Endothelial cell of umbilical vein (primary cell): ENCODE measurements at regions not wholly inside any gene's neighbourhood (a gene's known extent, or its start where the extent isn't known, plus 50 kb on each side); places are given as distances from the start of the nearest gene placed in this dataset.

Experiments used
- BruUV-seq: library from RNA; stranded (reverse); fragments of 400-500 nt; replicated peaks from 2 replicates; lab custom pipeline; 2021; lab: Mats Ljungman, UMichigan
- CTCF ChIA-PET: fragments of 300-600, 350-600 bp; sonication (Branson Sonifier 250); formaldehyde crosslinking; loops from one replicate; lab custom pipeline; 2021; ENCODE audit warnings: antibody characterized with exemption, inconsistent platforms; lab: Charles Lee
- POLR2A ChIA-PET: fragments of 300-600, 350-600 bp; sonication (Branson Sonifier 250); formaldehyde crosslinking; loops from one replicate; lab custom pipeline; 2021; ENCODE audit warnings: antibody characterized with exemption, inconsistent platforms; lab: Charles Lee
- DNase-seq: peaks from one replicate; pipeline ENCODE4 v3.0.0-alpha.2; 2011; ENCODE audit warnings: low read depth, low spot score
- FAIRE-seq: peaks from 2 replicates; lab custom pipeline; 2011; peaks lifted over from hg19 to GRCh38; lab: Jason Lieb, UNC
- H2AFZ ChIP-seq: 2 replicates; pipeline ENCODE4 v1.6.0; 2012; ENCODE audit warnings: low read depth, low read length, control low read depth, inconsistent platforms
- H3K27ac ChIP-seq: 2 replicates; pipeline ENCODE4 v1.5.1; 2011; ENCODE audit warnings: low read depth, mild to moderate bottlenecking, control low read depth, low read length, moderate library complexity; ENCODE audit not compliant: insufficient read depth
- H3K27me3 ChIP-seq, 2 experiments: 2 replicates each; pipeline versions ENCODE4 v1.6.0 to v1.6.1; 2011; ENCODE audit warnings: low read length in 2 of 2, mixed read lengths in 1 of 2; ENCODE audit not compliant: control insufficient read depth in 2 of 2, insufficient read depth in 2 of 2
- H3K36me3 ChIP-seq, 2 experiments: 2 replicates in 1 of 2; 3 replicates in 1 of 2; pipeline ENCODE4 v1.5.1; 2011; ENCODE audit warnings: low read length in 2 of 2, mild to moderate bottlenecking in 1 of 2, moderate library complexity in 1 of 2; ENCODE audit not compliant: control insufficient read depth in 2 of 2, insufficient read depth in 2 of 2; ENCODE audit errors: extremely low read depth in 1 of 2
- H3K4me1 ChIP-seq: 3 replicates; pipeline ENCODE4 v1.5.1; 2011; ENCODE audit warnings: mild to moderate bottlenecking, low read length; ENCODE audit not compliant: control insufficient read depth, insufficient read depth; ENCODE audit errors: extremely low read depth
- H3K4me2 ChIP-seq: 2 replicates; pipeline ENCODE4 v1.6.1; 2011; ENCODE audit warnings: low read length, control low read depth, mixed read lengths; ENCODE audit not compliant: insufficient read depth
- H3K4me3 ChIP-seq, 3 experiments: fragments of 200-600 bp in 1 of 3; sonication (generic), shearing (Covaris generic) in 1 of 3; replicated peaks in 1 of 3; 2 replicates each; pipeline ENCODE4 v1.5.1; 2011 to 2016; ENCODE audit warnings: control low read depth in 3 of 3, low read length in 3 of 3, mild to moderate bottlenecking in 2 of 3, inconsistent platforms in 1 of 3, low read depth in 1 of 3, moderate library complexity in 1 of 3; ENCODE audit not compliant: insufficient read depth in 1 of 3
- H3K79me2 ChIP-seq: 2 replicates; pipeline ENCODE4 v1.6.0; 2012; ENCODE audit warnings: low read length, inconsistent platforms; ENCODE audit not compliant: control insufficient read depth, insufficient read depth
- H3K9ac ChIP-seq: replicated peaks from 2 replicates; pipeline ENCODE3; 2011; ENCODE audit warnings: low read length, control low read depth; ENCODE audit not compliant: insufficient read depth; ENCODE audit errors: extremely low read depth
- H3K9me1 ChIP-seq: replicated peaks from 3 replicates; pipeline ENCODE4 v1.6.0; 2011; ENCODE audit warnings: mild to moderate bottlenecking, low read length; ENCODE audit not compliant: control insufficient read depth, insufficient read depth; ENCODE audit errors: extremely low read depth
- H3K9me3 ChIP-seq: replicated peaks from 2 replicates; pipeline ENCODE4 v1.5.1; 2012; ENCODE audit warnings: low read length, inconsistent platforms; ENCODE audit not compliant: control insufficient read depth, insufficient read depth
- H4K20me1 ChIP-seq: replicated peaks from 2 replicates; pipeline ENCODE3; 2011; ENCODE audit warnings: mild to moderate bottlenecking, low read length; ENCODE audit not compliant: control insufficient read depth, insufficient read depth; ENCODE audit errors: extremely low read depth
- EZH2 ChIP-seq: IDR thresholded peaks from 2 replicates; pipeline ENCODE4 v1.6.1; 2012; ENCODE audit warnings: borderline replicate concordance, low read depth, mild to moderate bottlenecking, moderate library complexity, low read length, inconsistent platforms; ENCODE audit not compliant: severe bottlenecking
- GATA2 ChIP-seq: IDR thresholded peaks from 2 replicates; pipeline ENCODE4 v1.7.0; 2011; ENCODE audit warnings: low read depth, mild to moderate bottlenecking, moderate library complexity, mixed read lengths, low read length; ENCODE audit not compliant: insufficient read length, insufficient read depth
- JUN ChIP-seq: IDR thresholded peaks from 2 replicates; pipeline ENCODE4 v1.6.1; 2011; ENCODE audit warnings: borderline replicate concordance, low read depth; ENCODE audit not compliant: insufficient read length, insufficient read depth
- POLR2A ChIP-seq: IDR thresholded peaks from 2 replicates; pipeline ENCODE4 v1.6.1; 2012; ENCODE audit warnings: low read depth, mild to moderate bottlenecking, control low read depth, low read length
- POLR2AphosphoS5 ChIP-seq: IDR thresholded peaks from 2 replicates; pipeline ENCODE4 v1.6.1; 2012; ENCODE audit warnings: low read depth, mild to moderate bottlenecking, control low read depth, low read length, moderate library complexity; ENCODE audit not compliant: insufficient read depth
- dilution Hi-C: fragments of 300-500 bp; cut with MboI; formaldehyde crosslinking; loops from one replicate; pipeline ENCODE4 v1.15.0; 2019; ENCODE audit warnings: low sequenced_read_pairs; ENCODE audit not compliant: extremely low pct_ligation_motif_present
- intact Hi-C: fragments of 100-400 bp; cut with micrococcal nuclease; formaldehyde crosslinking; loops from one replicate; pipeline ENCODE4 v1.10.0; 2022
- TF ChIP-seq, protein P1 (sequence below), 2 donors: IDR thresholded peaks; 1 replicate in 1 of 2; 2 replicates in 1 of 2; pipeline ENCODE4 v1.5.1; 2011; ENCODE audit warnings: low read length in 2 of 2, mild to moderate bottlenecking in 2 of 2, moderate library complexity in 2 of 2, control low read depth in 1 of 2, inconsistent platforms in 1 of 2, low read depth in 1 of 2; ENCODE audit not compliant: insufficient read depth in 1 of 2; ENCODE audit errors: extremely low read depth in 1 of 2
- TF ChIP-seq, protein P2 (sequence below): IDR thresholded peaks from 2 replicates; pipeline ENCODE4 v1.6.1; 2011; ENCODE audit not compliant: insufficient read depth, insufficient read length

GRCh38 chr16:65981057-65981456 is 385.4 kb upstream of the CDH5 start:
- Histone ChIP-seq H3K36me3 (no peaks in the 10 kb centered on the region), H3K9me1 (no peaks in the 10 kb centered on the region), H3K27ac (no peak overlapping the region), H3K9me3 (no peaks in the 10 kb centered on the region), H3K4me3 (no peak overlapping the region), H2AFZ (no peak overlapping the region), H3K4me2 (no peak overlapping the region), H3K27me3 (no peaks in the 10 kb centered on the region), H4K20me1 (no peaks in the 10 kb centered on the region), H3K9ac (no peak overlapping the region), H3K79me2 (no peaks in the 10 kb centered on the region), H3K4me1 (no peaks in the 10 kb centered on the region)
- ChIA-PET POLR2A (no interaction called here), CTCF (no interaction called here)
- intact Hi-C loops (no loop called here), dilution Hi-C loops (no loop called here)
- no peak for FAIRE-seq
- TF ChIP-seq, protein P1, sequence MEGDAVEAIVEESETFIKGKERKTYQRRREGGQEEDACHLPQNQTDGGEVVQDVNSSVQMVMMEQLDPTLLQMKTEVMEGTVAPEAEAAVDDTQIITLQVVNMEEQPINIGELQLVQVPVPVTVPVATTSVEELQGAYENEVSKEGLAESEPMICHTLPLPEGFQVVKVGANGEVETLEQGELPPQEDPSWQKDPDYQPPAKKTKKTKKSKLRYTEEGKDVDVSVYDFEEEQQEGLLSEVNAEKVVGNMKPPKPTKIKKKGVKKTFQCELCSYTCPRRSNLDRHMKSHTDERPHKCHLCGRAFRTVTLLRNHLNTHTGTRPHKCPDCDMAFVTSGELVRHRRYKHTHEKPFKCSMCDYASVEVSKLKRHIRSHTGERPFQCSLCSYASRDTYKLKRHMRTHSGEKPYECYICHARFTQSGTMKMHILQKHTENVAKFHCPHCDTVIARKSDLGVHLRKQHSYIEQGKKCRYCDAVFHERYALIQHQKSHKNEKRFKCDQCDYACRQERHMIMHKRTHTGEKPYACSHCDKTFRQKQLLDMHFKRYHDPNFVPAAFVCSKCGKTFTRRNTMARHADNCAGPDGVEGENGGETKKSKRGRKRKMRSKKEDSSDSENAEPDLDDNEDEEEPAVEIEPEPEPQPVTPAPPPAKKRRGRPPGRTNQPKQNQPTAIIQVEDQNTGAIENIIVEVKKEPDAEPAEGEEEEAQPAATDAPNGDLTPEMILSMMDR (IDR thresholded peaks at IDR 0.05; ENCODE audit: extremely low read depth in 1 of 2, insufficient read depth in 1 of 2, low read depth in 1 of 2, low read length in 2 of 2), result no peak
- TF ChIP-seq EZH2, result no peak
- TF ChIP-seq, protein P2, sequence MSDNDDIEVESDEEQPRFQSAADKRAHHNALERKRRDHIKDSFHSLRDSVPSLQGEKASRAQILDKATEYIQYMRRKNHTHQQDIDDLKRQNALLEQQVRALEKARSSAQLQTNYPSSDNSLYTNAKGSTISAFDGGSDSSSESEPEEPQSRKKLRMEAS, result no peak
- TF ChIP-seq GATA2, result no peak
- TF ChIP-seq POLR2A, result no peak
- TF ChIP-seq POLR2AphosphoS5, result no peak
- TF ChIP-seq JUN, result no peak
- no TSS peak for BruUV-seq
- no peak for DNase-seq
